ENCODE measurements at regions not wholly inside any gene's neighbourhood (a gene's known extent, or its start where the extent isn't known, plus 50 kb on each side); places are given as distances from the start of the nearest gene placed in this dataset.

- DNase-seq (ENCODE audit: low spot score), result no peak
- no peak overlapping the region for H3K4me3 ChIP-seq
- H3K27ac ChIP-seq, result peak overlapping the region in 1 of 2 donors; percentile 10
- TF ChIP-seq CTCF (IDR thresholded peaks at IDR 0.05), result no peak
These were observed 66.0 kb upstream of the MEF2C start for GRCh38 chr5:88948746-88949600.

- DNase-seq (ENCODE audit: low spot score), result no peak
- H3K4me3 ChIP-seq, result no peak overlapping the region
- peak overlapping the region; percentile 59 to 77 for H3K27ac ChIP-seq
- no peak for TF ChIP-seq CTCF (IDR thresholded peaks at IDR 0.05)
These were observed 62.0 kb upstream of the MEF2C start for GRCh38 chr5:88944751-88945531.

GRCh38 chr5:88941581-88941980 is 58.6 kb upstream of the MEF2C start:
- no peak for TF ChIP-seq CTCF (IDR thresholded peaks at IDR 0.05)
- Histone ChIP-seq H3K4me3 (no peak overlapping the region), H3K27ac (peak overlapping the region; percentile 77 to 85)
- no peak for DNase-seq (ENCODE audit: low spot score)

- H3K27ac ChIP-seq, result no peak overlapping the region
- TF ChIP-seq CTCF (IDR thresholded peaks at IDR 0.05), result no peak
- DNase-seq (ENCODE audit: low spot score), result no peak
These were observed 57.7 kb upstream of the MEF2C start for GRCh38 chr5:88940713-88941112.

GRCh38 chr5:88939300-88939699 is 56.3 kb upstream of the MEF2C start:
- H3K27ac ChIP-seq, result no peak overlapping the region
- DNase-seq (ENCODE audit: low spot score), result no peak
- no peak for TF ChIP-seq CTCF (IDR thresholded peaks at IDR 0.05)
- H3K4me3 ChIP-seq, result no peak overlapping the region

More at GRCh38 chr5:88940713-88941112, 57.7 kb upstream of the MEF2C start:
- no peak overlapping the region for H3K4me3 ChIP-seq

- Histone ChIP-seq H3K4me3 (no peak overlapping the region), H3K27ac (no peak overlapping the region)
- DNase-seq (ENCODE audit: low spot score), result no peak
- TF ChIP-seq CTCF (IDR thresholded peaks at IDR 0.05), result no peak
These were observed 55.5 kb upstream of the MEF2C start for GRCh38 chr5:88938488-88938887.
